Amniotic stem cell (primary cell): ENCODE measurements at regions not wholly inside any gene's neighbourhood (a gene's known extent, or its start where the extent isn't known, plus 50 kb on each side); places are given as distances from the start of the nearest gene placed in this dataset.

ENCODE experiments used
- DNase-seq: peaks from one replicate; lab custom pipeline; 2025; lab: John Stamatoyannopoulos, UW

- DNase-seq = no peak
Measured at GRCh38 chr9:78601957-78602565, 305.1 kb downstream of the PSAT1 start.

DNA sequence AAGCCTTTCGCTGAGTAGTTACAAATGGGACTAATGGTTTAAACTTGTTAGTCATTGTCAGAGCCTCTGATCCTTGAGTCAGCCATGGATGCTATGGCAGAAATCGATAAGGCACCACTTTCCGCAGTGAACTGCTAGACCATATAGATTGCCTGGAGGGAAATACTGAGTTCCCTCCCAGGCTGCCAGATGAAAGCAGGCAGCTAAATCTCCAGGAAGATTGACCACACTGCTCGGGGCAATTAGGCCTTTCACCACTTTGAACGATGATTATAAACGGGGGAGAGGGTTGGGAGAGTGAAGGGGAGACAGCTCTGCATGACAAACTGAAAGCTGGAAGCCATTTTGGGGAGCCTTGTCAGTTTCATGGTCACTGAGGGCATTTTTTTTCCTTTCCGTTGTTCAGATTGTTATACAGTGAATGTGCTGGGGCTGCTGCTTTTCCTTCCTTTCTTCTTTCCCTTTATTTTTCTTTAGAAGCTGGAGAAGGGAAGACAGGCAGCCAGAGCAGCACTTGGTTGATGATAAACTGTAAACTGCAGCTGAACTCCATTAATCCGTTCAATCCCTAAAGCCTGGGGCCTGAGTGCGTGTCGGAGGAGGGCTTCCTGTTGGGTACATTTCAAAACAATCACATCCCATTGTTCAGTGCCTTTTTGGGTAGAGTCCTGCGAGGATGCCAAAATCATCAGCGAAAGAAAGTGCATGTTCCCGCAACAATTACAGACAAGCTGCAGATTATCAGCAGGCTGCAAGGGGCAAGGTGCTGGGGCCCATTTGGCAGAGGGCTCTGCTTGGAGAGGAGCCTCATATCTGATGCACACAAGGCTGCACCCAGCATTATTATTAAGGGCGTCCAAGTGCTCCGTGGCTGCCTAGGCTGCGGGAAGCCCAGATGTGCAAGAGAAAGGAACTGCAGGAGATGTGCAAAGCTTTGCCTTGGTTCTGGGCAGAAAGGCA lies 308.4 kb downstream of the PSAT1 start:
- no peak for DNase-seq

DNA sequence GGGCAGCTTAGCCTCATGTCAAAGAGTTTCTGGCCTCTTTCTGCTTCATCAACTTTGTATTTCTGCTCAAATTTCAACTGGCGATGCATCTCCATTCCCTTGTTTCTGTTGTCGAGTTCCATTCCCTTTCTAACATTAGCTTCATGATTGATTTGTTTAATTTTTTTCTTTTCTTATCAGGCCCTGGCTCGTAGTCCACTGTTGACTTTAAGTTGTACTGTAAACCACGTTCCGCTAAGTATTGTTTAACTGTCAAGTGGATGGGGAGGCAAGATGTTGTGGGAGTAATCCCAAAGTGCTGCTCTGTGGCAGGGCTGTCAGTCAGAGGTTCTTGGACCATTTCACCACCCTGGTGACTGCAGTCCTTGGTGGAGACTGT lies 309.1 kb downstream of the PSAT1 start:
- DNase-seq = no peak

GRCh38 chr9:78607853-78608252 lies 310.9 kb downstream of the PSAT1 start:
- DNase-seq = no peak

DNA sequence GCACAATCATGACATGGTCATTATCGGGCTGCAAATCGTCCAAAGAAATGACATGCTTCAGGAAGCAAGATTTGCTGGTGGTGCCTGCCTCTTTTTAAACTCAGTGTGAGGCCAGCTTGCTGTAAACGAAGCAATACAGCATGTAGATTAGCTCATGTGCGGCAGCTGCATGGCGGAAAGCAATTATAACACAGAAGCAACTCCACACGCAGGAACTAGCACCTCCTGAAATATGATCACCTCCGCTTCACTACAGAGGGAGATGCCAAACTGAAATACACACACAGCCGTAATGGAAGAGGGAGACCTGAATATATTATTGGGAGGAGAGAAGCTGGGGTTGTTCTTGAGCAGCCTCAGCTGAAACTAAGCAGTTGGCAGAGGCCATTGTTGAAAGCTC lies 312.5 kb downstream of the PSAT1 start:
- DNase-seq = no peak

DNA sequence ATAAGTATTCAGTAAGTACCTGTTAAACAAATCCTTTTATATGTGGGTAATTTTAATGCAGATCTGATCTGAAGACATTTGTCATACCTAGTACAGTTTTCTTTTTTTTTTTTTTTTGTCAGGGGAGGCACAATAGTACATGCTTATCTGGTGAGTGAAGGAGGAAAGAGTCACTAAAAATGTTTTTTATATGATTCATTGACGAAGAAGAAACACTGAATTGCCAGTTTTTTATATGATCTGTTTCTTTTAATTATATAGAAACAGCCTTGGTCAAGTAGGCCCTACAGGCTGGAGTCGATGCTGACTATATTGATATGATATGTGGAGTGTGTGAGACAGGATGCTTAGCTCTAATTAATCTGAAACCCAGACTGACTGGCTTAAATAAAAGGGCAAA lies 315.2 kb downstream of the PSAT1 start:
- DNase-seq = peak; percentile 44

DNA sequence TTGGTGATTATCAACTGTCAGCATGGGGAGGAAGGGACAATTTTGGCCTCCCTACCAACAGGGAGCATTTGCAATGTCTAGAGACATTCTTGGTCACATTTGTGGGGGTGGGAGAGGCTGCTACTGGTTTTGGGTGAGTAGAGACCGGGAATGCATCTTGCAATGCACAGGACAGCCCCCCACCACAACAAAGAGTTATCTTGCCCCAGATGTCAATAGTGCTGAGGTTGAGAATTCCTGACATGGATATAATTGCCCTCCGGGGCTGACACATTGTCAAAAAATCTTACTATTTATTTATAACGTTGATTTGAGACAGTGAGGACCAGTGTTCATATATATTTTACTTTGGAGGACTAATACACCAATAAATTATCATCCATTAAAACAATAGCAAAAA lies 316.1 kb downstream of the PSAT1 start:
- no peak for DNase-seq

DNA sequence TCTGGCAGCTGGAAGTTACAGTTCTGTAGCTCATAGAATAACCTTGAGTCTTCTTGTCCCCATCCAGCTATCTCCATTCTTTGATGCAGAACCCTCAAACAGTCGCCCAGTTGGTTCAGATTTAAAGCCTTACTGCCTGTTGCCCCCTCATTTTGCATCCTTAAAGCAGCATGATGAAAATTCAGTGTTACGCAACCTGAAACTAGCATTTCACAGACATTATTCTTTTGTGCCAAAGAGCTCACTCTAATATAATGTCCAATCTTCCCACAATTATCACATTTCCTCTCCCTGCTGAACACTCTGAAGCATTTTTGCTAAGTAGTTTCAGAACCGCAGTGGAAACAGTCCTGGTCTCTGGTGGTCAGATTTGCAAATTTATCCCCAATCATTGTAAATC lies 318.0 kb downstream of the PSAT1 start:
- DNase-seq = no peak

DNA sequence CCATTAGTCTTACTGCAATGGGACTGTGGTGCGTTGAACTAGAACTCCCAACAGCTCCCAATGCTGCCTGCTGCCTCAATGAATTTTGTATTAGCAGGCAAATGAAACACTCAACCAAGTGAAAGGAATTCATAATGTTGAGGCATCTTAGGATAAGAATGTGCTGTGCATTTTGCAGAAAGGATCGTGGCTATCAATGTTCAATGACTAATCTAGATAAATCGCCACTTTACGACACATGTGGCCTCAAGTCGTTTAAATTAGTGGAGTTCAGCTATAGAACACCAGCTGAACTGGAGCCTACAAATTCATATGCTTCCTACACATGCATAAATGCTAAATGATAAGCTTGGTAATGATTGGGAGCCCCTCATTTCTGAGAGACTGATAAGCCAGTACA lies 318.4 kb downstream of the PSAT1 start:
- no peak for DNase-seq

DNA sequence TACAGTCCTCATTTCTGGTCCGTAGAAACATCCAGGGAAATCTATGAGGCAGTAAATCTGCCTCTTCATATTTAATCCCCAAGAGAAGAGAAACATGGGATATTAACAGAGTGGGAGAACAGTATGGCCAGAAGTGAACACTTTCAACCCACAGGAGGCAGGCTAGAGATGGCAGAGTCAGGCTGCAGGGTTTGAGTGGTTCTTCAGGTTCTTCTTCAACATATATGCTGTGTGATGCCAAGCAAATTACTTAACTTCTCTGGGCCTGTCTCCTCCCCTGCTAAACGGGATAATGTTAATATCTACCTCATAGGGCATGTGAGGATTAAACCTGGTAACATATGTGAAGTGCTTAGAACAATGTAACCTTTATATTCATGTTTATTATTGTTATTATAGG lies 321.8 kb downstream of the PSAT1 start:
- no peak for DNase-seq

DNA sequence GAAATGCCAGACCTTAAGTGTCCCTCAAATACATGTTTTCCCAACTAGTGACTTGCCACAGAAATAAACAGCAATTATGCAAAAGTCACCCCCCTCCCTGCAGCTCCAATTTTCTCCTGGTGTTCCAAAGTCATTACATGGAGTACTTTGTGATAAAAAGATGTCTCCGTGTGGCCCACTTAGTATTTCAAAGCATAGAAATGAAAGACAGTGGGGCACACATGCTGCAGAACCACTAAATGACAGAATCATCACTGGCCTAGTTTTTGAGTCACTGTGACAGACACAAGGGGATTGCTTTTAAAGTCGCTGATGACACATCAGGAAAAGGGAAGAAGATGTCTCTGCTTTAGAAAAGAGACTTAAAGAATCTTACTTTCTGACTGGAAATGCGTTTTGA lies 323.4 kb downstream of the PSAT1 start:
- no peak for DNase-seq

GRCh38 chr9:78620764-78621163 lies 323.8 kb downstream of the PSAT1 start:
- DNase-seq = peak; percentile 57

DNA sequence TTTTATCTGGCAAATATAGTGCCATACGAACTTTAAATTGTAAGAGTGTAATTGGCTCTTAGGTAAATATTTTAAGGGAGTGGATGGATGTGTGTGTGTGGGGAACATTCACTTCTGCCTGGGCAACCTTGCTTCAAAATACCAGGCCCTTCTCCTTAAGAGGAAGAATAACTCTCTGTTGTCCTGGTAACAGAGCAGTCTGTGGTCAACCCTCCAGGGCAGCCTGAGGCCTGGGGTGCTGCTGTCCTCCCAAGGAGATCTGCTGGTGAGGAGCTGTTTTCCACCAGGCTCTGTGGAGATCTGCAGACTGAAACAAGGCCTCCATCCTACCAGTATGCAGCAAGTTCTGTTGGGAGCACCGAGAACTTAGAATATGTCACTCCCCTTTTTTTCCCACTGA lies 325.2 kb downstream of the PSAT1 start:
- no peak for DNase-seq

- DNase-seq = no peak
Measured at GRCh38 chr9:78626971-78627370, 330.0 kb downstream of the PSAT1 start.

DNA sequence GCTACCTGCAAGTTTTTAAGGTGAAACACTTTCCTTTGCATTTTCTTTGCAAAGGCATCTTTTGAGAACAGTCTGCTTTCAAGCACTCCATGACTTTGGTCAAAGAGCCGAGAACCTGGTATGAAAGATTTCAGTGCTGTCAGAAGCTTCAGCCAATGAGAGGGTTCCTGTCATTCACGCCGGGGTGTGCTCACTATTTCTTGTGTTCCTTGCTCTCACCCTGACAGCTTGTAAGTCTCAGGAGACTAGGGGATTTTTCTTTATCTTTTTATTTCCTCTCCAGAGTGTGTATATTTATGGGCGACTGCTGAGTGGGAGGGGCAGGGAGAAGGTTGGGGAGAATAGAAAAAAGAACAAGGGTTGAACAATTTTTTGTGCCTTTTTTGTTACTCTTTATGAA lies 334.0 kb downstream of the PSAT1 start:
- no peak for DNase-seq

DNA sequence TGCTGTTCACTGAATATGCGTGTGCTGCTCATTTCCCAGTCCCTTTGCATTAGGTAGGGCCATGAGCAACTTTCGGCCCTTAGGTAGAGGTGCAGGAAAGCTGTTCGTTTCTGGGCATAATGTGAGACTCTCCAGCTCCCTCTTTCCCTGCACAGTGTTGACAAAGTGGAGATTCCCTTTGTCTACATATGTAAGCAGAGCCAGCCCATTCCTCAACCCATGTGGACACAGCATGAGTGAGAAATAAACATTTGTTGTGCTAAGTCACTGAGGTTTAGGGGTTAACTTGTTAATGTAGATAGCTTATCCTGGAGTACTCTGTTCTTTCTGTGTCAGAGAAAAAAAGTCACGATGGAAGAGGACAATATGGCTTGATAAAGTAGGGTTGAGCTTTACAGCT lies 343.8 kb downstream of the PSAT1 start:
- no peak for DNase-seq

GRCh38 chr9:78644359-78644758 lies 347.4 kb downstream of the PSAT1 start:
- no peak for DNase-seq

DNA sequence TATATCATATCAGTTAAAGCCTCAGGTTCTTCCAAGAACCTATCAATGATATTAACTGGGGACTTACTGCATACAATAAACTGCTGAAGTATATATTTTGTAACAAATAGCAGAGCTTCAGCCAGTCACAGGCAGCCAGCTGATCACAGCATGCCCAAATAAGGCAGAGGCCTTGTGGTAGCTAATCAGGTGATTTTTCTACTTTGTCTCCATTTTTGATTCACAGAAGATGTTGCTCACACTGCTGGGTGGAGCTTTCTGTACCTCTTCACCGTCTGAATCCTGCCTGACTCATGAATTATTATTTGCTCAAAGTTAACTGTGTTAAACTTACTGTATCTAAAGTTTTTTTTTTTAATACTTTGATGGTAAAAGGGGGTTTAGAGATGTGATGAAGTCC lies 357.4 kb downstream of the PSAT1 start:
- DNase-seq = no peak

GRCh38 chr9:78663369-78663768 lies 366.4 kb downstream of the PSAT1 start:
- no peak for DNase-seq

- DNase-seq = no peak
Measured at GRCh38 chr9:78664370-78664769, 367.4 kb downstream of the PSAT1 start.

GRCh38 chr9:78666818-78667414 lies 370.0 kb downstream of the PSAT1 start:
- no peak for DNase-seq

GRCh38 chr9:78668148-78668832 lies 371.4 kb downstream of the PSAT1 start:
- DNase-seq = no peak

DNA sequence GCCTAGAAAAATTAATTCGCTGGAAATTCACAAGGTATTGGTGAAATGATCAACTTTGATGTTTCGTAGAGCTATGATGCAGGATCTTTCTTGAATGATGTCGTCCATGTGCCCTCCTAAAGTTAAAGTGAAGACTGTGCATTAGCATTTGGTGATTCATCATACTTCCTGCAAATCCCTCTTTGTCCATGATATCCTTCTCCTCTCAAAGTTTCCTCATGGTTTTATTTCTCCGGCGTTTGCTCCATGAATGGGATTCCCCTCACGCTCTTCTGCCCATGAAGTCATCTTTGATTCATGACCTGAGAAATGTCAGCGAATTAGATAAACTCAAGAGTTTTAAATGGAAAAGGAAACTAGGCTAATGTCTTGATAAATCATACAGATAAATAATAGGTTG lies 372.7 kb downstream of the PSAT1 start:
- DNase-seq = no peak
